ENCODE measurements at regions not wholly inside any gene's neighbourhood (a gene's known extent, or its start where the extent isn't known, plus 50 kb on each side); places are given as distances from the start of the nearest gene placed in this dataset.

- TF ChIP-seq ZNF776 (tag by site-specific recombination; IDR thresholded peaks at IDR 0.05; ENCODE audit: borderline replicate concordance) (no peak), ZNF785 (tag by site-specific recombination; IDR thresholded peaks at IDR 0.05) (no peak), ZNF311 (tag by site-specific recombination; IDR thresholded peaks at IDR 0.05; ENCODE audit: borderline replicate concordance) (no peak), ZNF660 (tag by site-specific recombination; IDR thresholded peaks at IDR 0.05) (no peak), ZSCAN23 (tag by site-specific recombination; IDR thresholded peaks at IDR 0.05) (no peak), ZNF596 (tag by site-specific recombination; IDR thresholded peaks at IDR 0.05) (no peak), ZNF23 (tag by site-specific recombination; IDR thresholded peaks at IDR 0.05; ENCODE audit: borderline replicate concordance) (no peak), MZF1 (tag by site-specific recombination; IDR thresholded peaks at IDR 0.05; ENCODE audit: borderline replicate concordance) (no peak), GLI2 (tag by site-specific recombination; IDR thresholded peaks at IDR 0.05; ENCODE audit: borderline replicate concordance, low read depth) (no peak), ZNF335 (tag by site-specific recombination; conservative IDR thresholded peaks at IDR 0.05) (no peak), KLF16 (tag by site-specific recombination; IDR thresholded peaks at IDR 0.05) (no peak), ZNF488 (tag by site-specific recombination; IDR thresholded peaks at IDR 0.05) (no peak), KLF17 (tag by site-specific recombination; IDR thresholded peaks at IDR 0.05) (no peak)
Observed at GRCh38 chr1:163442895-163443294, 121.1 kb downstream of the NUF2 start (continued).

- POLR2A ChIA-PET: no interaction called here
- CTCF ChIA-PET: no interaction called here
- no peaks in the 10 kb centered on the region for H3K4me1 ChIP-seq (ENCODE audit: control insufficient read depth, insufficient read depth, low read length)
- TF ChIP-seq ZNF610 (tag by site-specific recombination; IDR thresholded peaks at IDR 0.05; ENCODE audit: borderline replicate concordance): no peak
- no peak for TF ChIP-seq ZNF555 (tag by site-specific recombination; conservative IDR thresholded peaks at IDR 0.05)
- no peak overlapping the region for H3K4me3 ChIP-seq (ENCODE audit: low read depth, low read length)
- H3K27ac ChIP-seq (ENCODE audit: extremely low read depth, low read depth, low read length): no peak overlapping the region
- no peaks in the 10 kb centered on the region for H3K36me3 ChIP-seq (ENCODE audit: control insufficient read depth in 2 of 2, insufficient read depth in 1 of 2, low read length in 2 of 2)
- H3K9me3 ChIP-seq (ENCODE audit: control insufficient read depth, insufficient read depth, low read depth, low read length): no peaks in the 10 kb centered on the region
Observed at GRCh38 chr1:163443863-163444262, 122.1 kb downstream of the NUF2 start.

- Histone ChIP-seq H3K36me3 (ENCODE audit: control insufficient read depth in 2 of 2, insufficient read depth in 1 of 2, low read length in 2 of 2) (no peaks in the 10 kb centered on the region), H3K27ac (ENCODE audit: extremely low read depth, low read depth, low read length) (no peak overlapping the region), H3K4me3 (ENCODE audit: low read depth, low read length) (no peak overlapping the region), H3K4me1 (ENCODE audit: control insufficient read depth, insufficient read depth, low read length) (no peaks in the 10 kb centered on the region), H3K9me3 (ENCODE audit: control insufficient read depth, insufficient read depth, low read depth, low read length) (no peaks in the 10 kb centered on the region)
- TF ChIP-seq GLI4 (tag by site-specific recombination; IDR thresholded peaks at IDR 0.05): no peak
- no peak for TF ChIP-seq ZNF211 (tag by site-specific recombination; IDR thresholded peaks at IDR 0.05; ENCODE audit: low read depth)
- TF ChIP-seq ZBTB1 (tag by site-specific recombination; IDR thresholded peaks at IDR 0.05): no peak
- no peak for TF ChIP-seq ZNF747 (tag by site-specific recombination; IDR thresholded peaks at IDR 0.05)
- no peak for TF ChIP-seq ZNF571 (tag by site-specific recombination; IDR thresholded peaks at IDR 0.05)
- no peak for TF ChIP-seq ZNF214 (tag by site-specific recombination; IDR thresholded peaks at IDR 0.05; ENCODE audit: borderline replicate concordance)
- TF ChIP-seq ZNF837 (tag by site-specific recombination; IDR thresholded peaks at IDR 0.05): no peak
- TF ChIP-seq ZBTB26 (tag by site-specific recombination; optimal IDR thresholded peaks at IDR 0.05): no peak
- TF ChIP-seq ZNF157 (tag by site-specific recombination; IDR thresholded peaks at IDR 0.05): no peak
- TF ChIP-seq ZNF248 (tag by site-specific recombination; IDR thresholded peaks at IDR 0.05): no peak
- TF ChIP-seq ZNF785 (tag by site-specific recombination; IDR thresholded peaks at IDR 0.05): no peak
- no peak for TF ChIP-seq ZNF514 (tag by site-specific recombination; IDR thresholded peaks at IDR 0.05)
- TF ChIP-seq GFI1B (tag by site-specific recombination; IDR thresholded peaks at IDR 0.05): no peak
- CTCF ChIA-PET: interaction anchor here (0.6 kb wide), 1 partner anchor 11 kb away, joined by 5 read pairs; no protein-coding TSS in a partner anchor
- POLR2A ChIA-PET: no interaction called here
Observed at GRCh38 chr1:163444665-163445064, 122.9 kb downstream of the NUF2 start.

All from HEK293 (cell line).